ENCODE measurements at regions not wholly inside any gene's neighbourhood (a gene's known extent, or its start where the extent isn't known, plus 50 kb on each side); places are given as distances from the start of the nearest gene placed in this dataset.
"Not testable (repeated sequence)": the region's sequence is repeated elsewhere in the genome, so short reads cannot be mapped to it uniquely, and the experiment has no call there.

DNA sequence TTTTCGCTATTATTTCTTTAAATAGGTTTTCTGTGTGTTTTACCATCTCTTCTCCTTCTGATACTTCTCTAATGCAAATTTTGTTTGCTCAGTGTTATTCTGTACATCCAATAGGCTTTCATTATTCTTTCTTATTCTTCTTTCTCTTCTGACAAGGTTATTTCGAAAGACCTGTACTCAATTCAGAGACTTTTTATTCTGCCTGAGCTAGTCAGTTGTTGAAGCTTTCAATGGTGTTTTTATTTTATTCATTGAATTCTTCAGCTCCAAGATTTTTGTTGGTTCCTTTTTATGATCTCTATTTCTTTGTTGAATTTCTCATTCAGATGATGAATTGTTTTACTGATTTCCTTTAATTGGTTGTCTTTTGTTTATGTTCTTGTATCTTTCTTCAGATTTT lies 706.2 kb downstream of the NR2F1-AS1 start:
- Mint-ChIP-seq H3K27ac (no peak overlapping the region), H3K36me3 (no peaks in the 10 kb centered on the region), H3K4me1 (no peaks in the 10 kb centered on the region), H3K4me3 (no peak overlapping the region), H3K27me3 (no peaks in the 10 kb centered on the region), H3K9me3 (peaks cover 25% of the 10 kb centered on the region)
- ATAC-seq = no peak

DNA sequence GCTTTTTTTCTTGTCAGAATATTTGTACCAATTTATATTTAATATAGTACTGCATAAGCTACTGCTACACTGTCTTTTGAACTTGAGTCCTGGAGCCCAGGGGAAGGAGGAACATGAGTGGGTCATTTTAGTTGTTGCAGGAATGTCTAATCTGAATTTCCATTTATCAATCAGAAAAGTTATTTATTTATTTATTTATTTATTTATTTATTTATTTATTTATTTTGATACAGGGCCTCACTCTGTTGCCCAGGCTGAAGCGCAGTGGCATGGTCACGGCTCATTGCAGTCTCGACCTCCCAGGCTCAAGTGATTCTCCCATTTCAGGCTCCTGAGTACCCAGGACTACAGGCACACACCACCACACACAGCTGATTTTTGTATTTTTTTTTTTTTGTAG lies 712.6 kb downstream of the NR2F1-AS1 start:
- Mint-ChIP-seq H3K27ac (no peak overlapping the region), H3K27me3 (no peaks in the 10 kb centered on the region), H3K4me1 (no peaks in the 10 kb centered on the region), H3K4me3 (no peak overlapping the region), H3K9me3 (peaks cover 5% of the 10 kb centered on the region), H3K36me3 (no peaks in the 10 kb centered on the region)
- no peak for ATAC-seq

- H3K4me3 Mint-ChIP-seq = no peak overlapping the region
- H3K27me3 Mint-ChIP-seq = no peaks in the 10 kb centered on the region
- H3K36me3 Mint-ChIP-seq = no peaks in the 10 kb centered on the region
- H3K4me1 Mint-ChIP-seq = no peaks in the 10 kb centered on the region
- no peak for ATAC-seq
- H3K9me3 Mint-ChIP-seq = no peaks in the 10 kb centered on the region
- H3K27ac Mint-ChIP-seq = no peak overlapping the region
Observed at GRCh38 chr5:92864591-92864990, 716.4 kb downstream of the NR2F1-AS1 start.

GRCh38 chr5:92863666-92864065 lies 717.4 kb downstream of the NR2F1-AS1 start:
- no peak for ATAC-seq
- Mint-ChIP-seq H3K4me1 (no peaks in the 10 kb centered on the region), H3K36me3 (no peaks in the 10 kb centered on the region), H3K4me3 (no peak overlapping the region), H3K9me3 (no peaks in the 10 kb centered on the region), H3K27me3 (no peaks in the 10 kb centered on the region), H3K27ac (no peak overlapping the region)

GRCh38 chr5:92861531-92862285 lies 719.3 kb downstream of the NR2F1-AS1 start:
- Mint-ChIP-seq H3K27me3 (no peaks in the 10 kb centered on the region), H3K9me3 (no peaks in the 10 kb centered on the region), H3K4me1 (no peaks in the 10 kb centered on the region), H3K36me3 (no peaks in the 10 kb centered on the region), H3K27ac (no peak overlapping the region), H3K4me3 (no peak overlapping the region)
- no peak for ATAC-seq

DNA sequence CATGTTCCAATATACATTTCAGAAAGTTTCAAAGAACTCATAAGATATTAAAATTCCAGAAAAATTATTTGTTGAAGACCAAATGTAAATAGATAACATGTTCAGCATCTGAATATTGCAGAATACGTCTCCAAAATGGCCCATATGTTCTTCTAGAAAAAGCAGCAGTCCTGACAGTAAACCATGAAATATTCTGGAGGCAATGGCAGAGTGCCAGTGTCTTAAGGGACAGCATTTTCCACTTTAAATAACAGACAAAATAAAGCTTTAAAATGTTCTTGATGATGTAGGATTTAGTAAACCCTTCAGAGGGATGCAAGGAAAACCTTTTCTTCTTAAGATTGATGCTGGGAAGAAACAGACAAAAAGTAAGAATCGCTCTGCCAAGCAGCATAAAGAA lies 721.0 kb downstream of the NR2F1-AS1 start:
- Mint-ChIP-seq H3K27me3 (no peaks in the 10 kb centered on the region), H3K4me3 (no peak overlapping the region), H3K27ac (no peak overlapping the region), H3K36me3 (no peaks in the 10 kb centered on the region), H3K9me3 (no peaks in the 10 kb centered on the region), H3K4me1 (no peaks in the 10 kb centered on the region)
- no peak for ATAC-seq

DNA sequence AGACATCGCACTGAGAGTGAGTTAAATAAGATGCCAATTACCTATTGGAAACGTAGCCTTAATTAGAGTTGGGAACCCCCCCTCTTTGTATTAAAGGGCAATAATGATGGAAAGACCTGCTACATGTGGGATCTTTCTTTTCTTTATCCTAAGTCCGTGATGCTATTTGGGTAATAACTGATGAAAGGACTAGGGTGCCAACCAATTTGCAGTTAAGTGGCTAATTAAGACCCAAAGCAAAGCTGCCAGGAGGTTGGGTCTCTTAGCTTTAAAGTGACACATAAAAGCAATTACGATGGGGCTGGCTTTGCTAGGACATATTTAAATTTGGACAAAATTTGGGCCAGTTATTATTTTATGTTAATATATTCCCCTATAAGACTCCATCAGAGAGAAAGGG lies 728.8 kb downstream of the NR2F1-AS1 start:
- Mint-ChIP-seq H3K9me3 (peaks cover 4% of the 10 kb centered on the region), H3K4me1 (no peaks in the 10 kb centered on the region), H3K27ac (no peak overlapping the region), H3K36me3 (no peaks in the 10 kb centered on the region), H3K4me3 (no peak overlapping the region), H3K27me3 (no peaks in the 10 kb centered on the region)
- ATAC-seq = no peak

GRCh38 chr5:92850886-92851285 lies 730.1 kb downstream of the NR2F1-AS1 start:
- ATAC-seq = no peak
- no peaks in the 10 kb centered on the region for H3K27me3 Mint-ChIP-seq
- no peak overlapping the region for H3K4me3 Mint-ChIP-seq
- H3K36me3 Mint-ChIP-seq = no peaks in the 10 kb centered on the region
- no peak overlapping the region for H3K27ac Mint-ChIP-seq
- H3K9me3 Mint-ChIP-seq = peaks cover 4% of the 10 kb centered on the region
- no peaks in the 10 kb centered on the region for H3K4me1 Mint-ChIP-seq

- H3K4me1 Mint-ChIP-seq = no peaks in the 10 kb centered on the region
- no peaks in the 10 kb centered on the region for H3K36me3 Mint-ChIP-seq
- H3K9me3 Mint-ChIP-seq = peaks cover 4% of the 10 kb centered on the region
- ATAC-seq = no peak
- H3K27me3 Mint-ChIP-seq = no peaks in the 10 kb centered on the region
- H3K27ac Mint-ChIP-seq = no peak overlapping the region
- H3K4me3 Mint-ChIP-seq = no peak overlapping the region
Observed at GRCh38 chr5:92849756-92850155, 731.3 kb downstream of the NR2F1-AS1 start.

GRCh38 chr5:92841604-92842155 lies 739.3 kb downstream of the NR2F1-AS1 start:
- no peaks in the 10 kb centered on the region for H3K36me3 Mint-ChIP-seq
- no peak for ATAC-seq
- H3K27me3 Mint-ChIP-seq = no peaks in the 10 kb centered on the region
- H3K4me1 Mint-ChIP-seq = no peaks in the 10 kb centered on the region
- H3K9me3 Mint-ChIP-seq = peaks cover 4% of the 10 kb centered on the region
- H3K4me3 Mint-ChIP-seq = no peak overlapping the region
- no peak overlapping the region for H3K27ac Mint-ChIP-seq

- Mint-ChIP-seq H3K9me3 (peaks cover 4% of the 10 kb centered on the region), H3K27me3 (no peaks in the 10 kb centered on the region), H3K27ac (no peak overlapping the region), H3K36me3 (no peaks in the 10 kb centered on the region), H3K4me1 (no peaks in the 10 kb centered on the region), H3K4me3 (no peak overlapping the region)
- no peak for ATAC-seq
Observed at GRCh38 chr5:92838253-92838652, 742.8 kb downstream of the NR2F1-AS1 start.

DNA sequence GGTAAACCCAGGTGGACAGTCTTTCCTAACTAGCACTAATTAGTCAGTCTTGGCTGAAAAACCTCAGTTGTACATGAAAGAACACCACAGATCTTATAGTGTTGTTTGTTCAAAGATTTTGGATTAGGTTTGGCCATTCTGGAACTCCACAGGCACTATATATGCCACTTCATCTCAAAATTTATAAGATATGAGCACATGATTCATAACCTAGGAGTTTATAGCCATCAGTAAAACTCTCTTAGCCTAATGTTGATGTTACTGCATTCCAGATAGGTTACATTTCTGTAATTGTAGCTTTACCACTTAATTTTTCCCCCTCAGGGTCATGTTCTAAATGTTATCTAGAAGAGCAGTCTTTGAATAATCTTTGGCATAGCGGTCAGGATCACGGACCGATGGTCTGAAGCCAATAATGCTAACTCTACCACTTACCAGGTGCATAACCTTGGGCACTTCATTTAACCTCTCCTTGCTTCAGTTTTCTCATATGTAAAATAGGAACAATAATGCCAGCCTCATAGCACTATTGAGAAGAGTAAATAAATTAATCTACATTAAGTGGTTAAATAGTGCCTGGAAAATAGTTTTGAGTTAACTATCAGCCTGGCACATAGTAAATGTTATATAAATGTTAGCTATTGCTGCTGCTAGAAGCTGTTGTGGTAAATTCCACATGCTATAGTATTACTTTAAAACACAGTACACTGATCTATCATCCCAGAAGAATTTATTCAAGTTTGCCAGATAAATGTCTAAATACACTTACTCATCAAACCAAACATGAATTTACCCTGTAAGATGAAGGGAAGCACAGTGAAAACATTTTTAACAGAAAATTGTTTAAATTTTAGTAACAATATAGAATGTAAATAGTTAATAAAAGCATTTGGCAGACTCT lies 743.9 kb downstream of the NR2F1-AS1 start:
- no peak for ATAC-seq
- H3K9me3 Mint-ChIP-seq = peaks cover 7% of the 10 kb centered on the region
- H3K4me3 Mint-ChIP-seq = no peak overlapping the region
- H3K27me3 Mint-ChIP-seq = no peaks in the 10 kb centered on the region
- no peaks in the 10 kb centered on the region for H3K36me3 Mint-ChIP-seq
- H3K27ac Mint-ChIP-seq = no peak overlapping the region
- no peaks in the 10 kb centered on the region for H3K4me1 Mint-ChIP-seq

GRCh38 chr5:92835712-92836111 lies 745.3 kb downstream of the NR2F1-AS1 start:
- no peak overlapping the region for H3K27ac Mint-ChIP-seq
- ATAC-seq = no peak
- no peak overlapping the region for H3K4me3 Mint-ChIP-seq
- peaks cover 3% of the 10 kb centered on the region for H3K9me3 Mint-ChIP-seq
- no peaks in the 10 kb centered on the region for H3K4me1 Mint-ChIP-seq
- H3K36me3 Mint-ChIP-seq = no peaks in the 10 kb centered on the region
- H3K27me3 Mint-ChIP-seq = no peaks in the 10 kb centered on the region

DNA sequence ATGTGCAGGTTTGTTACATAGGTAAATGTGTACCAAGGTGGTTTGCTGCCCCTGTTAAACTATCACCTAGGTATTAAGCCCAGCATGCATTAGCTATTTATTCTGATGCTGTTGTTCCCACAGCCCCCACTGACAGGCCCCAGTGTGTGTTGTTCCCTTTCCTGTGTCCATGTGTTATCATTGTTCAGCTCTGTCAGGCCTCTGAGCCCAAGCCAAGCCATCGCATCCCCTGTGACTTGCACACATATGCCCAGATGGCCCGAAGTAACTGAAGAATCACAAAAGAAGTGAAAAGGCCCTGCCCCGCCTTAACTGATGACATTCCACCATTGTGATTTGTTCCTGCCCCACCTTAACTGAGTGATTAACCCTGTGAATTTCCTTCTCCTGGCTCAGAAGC lies 757.5 kb downstream of the NR2F1-AS1 start:
- ATAC-seq, H3K4me1 Mint-ChIP-seq: not testable (repeated sequence)

GRCh38 chr5:92822183-92822582 lies 758.8 kb downstream of the NR2F1-AS1 start:
- H3K36me3 Mint-ChIP-seq = no peaks in the 10 kb centered on the region
- ATAC-seq = no peak
- H3K9me3 Mint-ChIP-seq = no peaks in the 10 kb centered on the region
- no peaks in the 10 kb centered on the region for H3K27me3 Mint-ChIP-seq
- H3K27ac Mint-ChIP-seq = no peak overlapping the region
- no peaks in the 10 kb centered on the region for H3K4me1 Mint-ChIP-seq
- no peak overlapping the region for H3K4me3 Mint-ChIP-seq

More for the DNA sequence above, 757.5 kb downstream of the NR2F1-AS1 start:
- H3K4me3 Mint-ChIP-seq, H3K36me3 Mint-ChIP-seq, H3K27me3 Mint-ChIP-seq, H3K9me3 Mint-ChIP-seq, H3K27ac Mint-ChIP-seq: not testable (repeated sequence)

Data from stimulated activated memory B cell treated with anti-CD40 and anti-IgM and Interleukin-4, amounts not matched to agents 10 μg/mL and 1 μg/mL and 100 μg/mL, for 72 hours (primary cell).